ENCODE measurements at regions not wholly inside any gene's neighbourhood (a gene's known extent, or its start where the extent isn't known, plus 50 kb on each side); places are given as distances from the start of the nearest gene placed in this dataset.
"Not testable (repeated sequence)": the region's sequence is repeated elsewhere in the genome, so short reads cannot be mapped to it uniquely, and the experiment has no call there.

DNA sequence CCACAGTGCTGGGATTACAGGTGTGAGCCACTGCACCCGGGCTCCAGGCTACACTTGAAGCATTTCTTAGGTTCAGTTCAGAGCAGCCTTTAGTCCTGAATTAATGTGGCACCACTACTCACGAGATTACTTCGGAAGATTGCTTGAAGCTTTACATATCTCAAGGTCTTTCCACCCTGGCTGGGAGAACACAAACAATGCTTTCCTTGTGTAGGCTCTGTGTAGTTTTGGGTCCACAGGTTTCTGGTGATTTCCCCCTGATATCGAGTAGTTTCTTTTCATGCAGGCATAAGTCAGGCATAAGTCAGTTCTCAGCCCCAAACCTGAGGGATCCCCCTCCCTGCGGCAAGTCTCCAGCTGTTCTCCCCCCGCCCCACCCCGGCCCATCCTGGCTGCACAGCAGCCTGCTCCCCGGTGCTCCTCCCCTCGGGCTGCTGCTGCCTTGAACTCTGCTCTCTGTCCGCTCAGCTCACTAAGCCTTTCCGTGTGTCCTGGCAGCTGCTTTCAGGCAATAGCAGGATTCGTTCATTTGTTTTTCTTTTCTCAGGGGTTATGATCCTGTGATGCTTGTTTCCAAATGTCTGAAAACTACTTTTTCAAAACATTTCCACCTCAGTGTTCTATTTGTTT, 417.7 kb downstream of the TMEM121 start:
- Histone ChIP-seq H3K36me3 (ENCODE audit: insufficient read depth, low read length) (no peaks in the 10 kb centered on the region), H3K27me3 (ENCODE audit: insufficient read depth, low read length) (peaks cover 6% of the 10 kb centered on the region), H3K4me1 (ENCODE audit: insufficient read depth, low read length) (no peaks in the 10 kb centered on the region), H3K9me3 (ENCODE audit: low read length) (no peaks in the 10 kb centered on the region), H2AFZ (ENCODE audit: low read depth, low read length) (no peak overlapping the region), H3K4me3 (ENCODE audit: low read length) (no peak overlapping the region)

DNA sequence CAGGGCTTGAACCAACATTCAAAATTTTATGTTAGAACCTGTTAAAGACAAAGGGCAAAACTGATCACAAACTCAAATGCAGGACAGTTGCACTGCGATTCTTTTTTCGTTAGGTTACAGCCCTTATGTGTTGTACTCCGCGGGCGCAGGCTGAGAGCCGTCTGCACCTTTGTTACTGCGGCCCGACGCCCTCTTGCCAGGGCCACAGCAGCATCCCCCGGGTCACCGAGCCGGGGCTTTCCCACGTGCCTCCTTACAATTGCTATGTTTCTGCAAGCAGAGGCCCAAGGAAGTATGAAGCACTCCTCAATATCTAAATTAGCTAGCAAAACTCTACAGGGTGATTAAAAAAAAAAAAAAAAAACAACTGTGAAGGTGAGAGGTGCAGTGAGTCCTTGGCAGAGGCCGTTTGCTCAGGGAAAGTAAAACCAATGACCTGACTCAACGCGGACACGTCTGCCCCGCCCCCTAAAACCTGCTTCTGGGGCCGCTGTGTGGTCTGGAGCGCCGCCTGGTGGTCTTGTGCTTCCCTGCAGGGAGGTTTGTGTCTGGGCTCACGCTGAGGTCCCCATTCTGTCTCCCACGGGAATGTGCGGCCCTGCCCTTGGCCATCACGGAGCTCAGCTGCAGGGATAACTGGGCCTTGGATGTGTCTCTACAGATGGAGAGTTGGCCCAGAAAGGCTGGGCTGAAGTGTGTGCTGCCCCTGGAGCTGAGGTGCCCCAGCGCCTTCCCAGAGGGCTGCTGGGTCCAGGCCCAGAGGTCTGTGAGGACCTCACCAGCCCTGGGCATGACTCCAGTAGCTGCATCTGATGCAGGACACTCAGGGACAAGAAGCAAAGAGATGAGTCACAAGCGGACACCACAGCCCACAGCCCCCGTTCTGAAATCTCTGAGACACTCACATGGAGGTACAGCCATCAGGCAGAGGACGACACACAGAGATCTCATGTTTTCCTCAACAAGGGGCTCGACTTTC, 418.5 kb downstream of the TMEM121 start:
- Histone ChIP-seq H3K36me3 (ENCODE audit: insufficient read depth, low read length) (no peaks in the 10 kb centered on the region), H3K27me3 (ENCODE audit: insufficient read depth, low read length) (peaks cover 6% of the 10 kb centered on the region), H3K9me3 (ENCODE audit: low read length) (no peaks in the 10 kb centered on the region), H3K4me1 (ENCODE audit: insufficient read depth, low read length) (no peaks in the 10 kb centered on the region), H2AFZ (ENCODE audit: low read depth, low read length) (no peak overlapping the region), H3K4me3 (ENCODE audit: low read length) (no peak overlapping the region)

DNA sequence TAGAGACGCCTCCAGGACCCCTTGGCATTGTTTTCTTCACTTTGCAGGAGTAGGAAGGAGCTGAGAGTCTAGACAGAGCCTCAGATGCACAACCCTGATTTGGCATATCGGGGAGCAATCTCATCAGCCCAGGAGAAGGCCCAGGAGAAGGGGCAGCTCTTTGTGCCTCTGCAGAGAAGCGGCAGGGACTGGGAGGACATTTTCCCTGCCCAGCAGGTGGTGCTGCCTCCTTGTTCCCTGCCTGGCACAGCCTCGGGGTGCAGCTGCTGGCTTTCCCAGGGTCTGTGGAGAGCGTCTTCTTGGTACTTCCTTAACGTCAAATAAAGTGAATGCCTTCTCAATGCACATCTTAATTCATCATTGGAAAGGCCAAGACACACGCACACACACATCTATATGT, 419.5 kb downstream of the TMEM121 start:
- Histone ChIP-seq H3K4me3 (ENCODE audit: low read length) (no peak overlapping the region), H3K9me3 (ENCODE audit: low read length) (no peaks in the 10 kb centered on the region), H2AFZ (ENCODE audit: low read depth, low read length) (no peak overlapping the region), H3K36me3 (ENCODE audit: insufficient read depth, low read length) (no peaks in the 10 kb centered on the region), H3K4me1 (ENCODE audit: insufficient read depth, low read length) (no peaks in the 10 kb centered on the region), H3K27me3 (ENCODE audit: insufficient read depth, low read length) (peaks cover 6% of the 10 kb centered on the region)

DNA sequence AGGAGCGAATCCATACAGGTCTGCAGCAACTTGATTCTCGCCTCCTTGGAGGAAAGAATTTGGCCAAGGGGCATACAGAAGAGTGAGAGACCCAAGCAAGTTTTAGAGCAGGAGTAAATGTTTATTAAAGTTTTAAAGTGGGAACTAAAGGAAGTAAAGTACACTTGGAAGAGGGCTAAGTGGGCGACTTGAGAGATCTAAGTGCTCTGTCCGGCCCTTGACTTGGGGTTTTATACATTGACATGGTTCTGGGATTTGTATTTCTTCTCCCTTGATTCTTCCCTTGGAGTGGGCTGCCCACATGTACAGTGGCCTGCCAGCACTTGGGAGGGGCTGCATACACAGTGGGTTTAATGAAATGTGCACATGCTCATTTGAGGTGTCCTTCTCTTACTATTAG, 421.2 kb downstream of the TMEM121 start:
- Histone ChIP-seq H3K4me3 (ENCODE audit: low read length) (no peak overlapping the region), H2AFZ (ENCODE audit: low read depth, low read length) (no peak overlapping the region), H3K4me1 (ENCODE audit: insufficient read depth, low read length) (no peaks in the 10 kb centered on the region), H3K9me3 (ENCODE audit: low read length) (no peaks in the 10 kb centered on the region), H3K36me3 (ENCODE audit: insufficient read depth, low read length) (no peaks in the 10 kb centered on the region), H3K27me3 (ENCODE audit: insufficient read depth, low read length) (no peaks in the 10 kb centered on the region)

DNA sequence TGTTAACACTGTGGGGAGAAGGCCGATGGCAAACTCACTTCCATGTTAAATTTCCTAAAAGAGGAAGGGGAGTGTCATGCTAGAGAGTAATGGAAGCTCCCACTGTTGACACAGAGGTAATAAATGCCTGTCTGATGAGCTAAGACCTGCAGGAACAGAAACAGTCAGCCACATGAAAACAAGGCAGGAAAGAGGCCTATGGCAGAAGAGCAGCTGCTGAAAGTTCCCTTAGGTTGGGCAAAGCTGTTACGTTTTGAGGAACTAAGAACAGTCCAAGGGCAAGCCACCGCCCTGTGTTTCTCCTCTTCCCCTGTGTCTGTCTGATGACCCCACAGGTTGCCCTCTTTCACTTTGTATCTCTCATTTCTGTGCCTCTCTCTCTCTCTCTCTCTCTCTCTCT, 422.6 kb downstream of the TMEM121 start:
- not testable (repeated sequence) for H3K9me3 ChIP-seq (ENCODE audit: low read length); H3K36me3 ChIP-seq (ENCODE audit: insufficient read depth, low read length); H3K4me1 ChIP-seq (ENCODE audit: insufficient read depth, low read length); H3K4me3 ChIP-seq (ENCODE audit: low read length); H2AFZ ChIP-seq (ENCODE audit: low read depth, low read length); H3K27me3 ChIP-seq (ENCODE audit: insufficient read depth, low read length)

DNA sequence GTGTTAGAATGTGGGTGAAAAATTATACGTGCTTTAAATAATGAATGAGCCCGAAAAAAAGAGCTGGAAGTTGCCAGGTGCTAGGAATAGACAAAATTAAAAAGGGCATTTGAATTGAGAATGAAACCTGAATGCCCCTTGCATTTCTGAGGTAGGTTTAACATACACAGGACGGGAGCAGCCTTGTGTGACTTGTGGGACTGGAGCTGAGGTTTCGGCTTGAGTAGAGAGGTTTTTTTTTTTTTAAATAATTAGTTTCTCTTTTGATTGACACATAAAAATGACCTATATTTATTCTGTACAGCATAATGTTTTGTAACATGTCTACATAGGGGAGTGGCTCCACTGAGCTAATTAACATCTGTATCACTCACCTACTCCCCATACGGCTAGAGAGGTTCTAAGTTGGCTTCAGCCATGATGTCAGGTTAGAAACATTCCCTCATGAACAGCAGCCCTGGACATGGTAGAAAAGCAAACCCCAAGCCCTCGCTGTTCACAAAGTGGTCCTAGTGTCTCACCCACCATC, 424.0 kb downstream of the TMEM121 start:
- H3K9me3 ChIP-seq (ENCODE audit: low read length); H3K4me3 ChIP-seq (ENCODE audit: low read length); H3K4me1 ChIP-seq (ENCODE audit: insufficient read depth, low read length); H3K36me3 ChIP-seq (ENCODE audit: insufficient read depth, low read length); H2AFZ ChIP-seq (ENCODE audit: low read depth, low read length); H3K27me3 ChIP-seq (ENCODE audit: insufficient read depth, low read length): not testable (repeated sequence)

DNA sequence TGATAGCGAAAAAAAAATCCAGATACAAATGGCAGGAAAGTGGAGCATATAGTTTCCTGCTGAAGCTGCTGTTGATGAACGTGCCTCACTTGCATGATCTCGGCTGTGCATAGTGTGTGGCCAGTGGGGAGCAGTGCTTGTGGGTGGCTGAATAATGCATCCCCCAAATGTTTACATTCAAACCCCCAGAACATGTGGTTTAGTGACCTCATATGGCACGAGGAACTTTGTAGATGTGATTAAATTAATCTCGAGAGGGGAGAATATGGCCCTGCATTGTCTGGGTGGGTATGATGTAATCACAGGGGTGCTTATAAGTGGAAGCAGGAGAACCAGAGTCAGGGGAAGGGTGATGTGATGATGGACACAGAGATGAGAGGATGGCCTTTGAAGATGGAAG, 425.0 kb downstream of the TMEM121 start:
- no peak overlapping the region for H2AFZ ChIP-seq (ENCODE audit: low read depth, low read length)
- H3K4me3 ChIP-seq (ENCODE audit: low read length), result no peak overlapping the region
- no peaks in the 10 kb centered on the region for H3K4me1 ChIP-seq (ENCODE audit: insufficient read depth, low read length)
- no peaks in the 10 kb centered on the region for H3K27me3 ChIP-seq (ENCODE audit: insufficient read depth, low read length)
- H3K36me3 ChIP-seq (ENCODE audit: insufficient read depth, low read length), result no peaks in the 10 kb centered on the region
- H3K9me3 ChIP-seq (ENCODE audit: low read length), result no peaks in the 10 kb centered on the region

DNA sequence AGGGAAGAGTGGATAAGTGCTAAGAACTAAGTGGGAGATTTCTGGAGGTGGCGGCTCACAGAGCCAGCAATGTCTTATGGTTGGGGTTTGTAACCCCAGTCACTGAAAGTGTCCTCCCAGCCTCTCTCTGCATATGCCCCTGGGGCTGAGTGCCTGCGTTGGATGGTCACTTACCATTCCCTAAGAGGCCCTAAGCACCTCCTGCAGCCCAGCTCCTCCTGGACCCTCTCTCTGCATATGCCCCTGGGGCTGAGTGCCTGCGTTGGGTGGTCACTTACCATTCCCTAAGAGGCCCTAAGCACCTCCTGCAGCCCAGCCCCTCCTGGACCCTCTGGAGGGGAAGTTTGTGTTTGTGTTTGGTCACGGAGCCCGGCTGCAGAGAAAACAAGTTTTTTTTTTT, 425.8 kb downstream of the TMEM121 start:
- Histone ChIP-seq H3K36me3 (ENCODE audit: insufficient read depth, low read length) (no peaks in the 10 kb centered on the region), H2AFZ (ENCODE audit: low read depth, low read length) (no peak overlapping the region), H3K27me3 (ENCODE audit: insufficient read depth, low read length) (no peaks in the 10 kb centered on the region), H3K4me1 (ENCODE audit: insufficient read depth, low read length) (no peaks in the 10 kb centered on the region), H3K4me3 (ENCODE audit: low read length) (no peak overlapping the region), H3K9me3 (ENCODE audit: low read length) (no peaks in the 10 kb centered on the region)

DNA sequence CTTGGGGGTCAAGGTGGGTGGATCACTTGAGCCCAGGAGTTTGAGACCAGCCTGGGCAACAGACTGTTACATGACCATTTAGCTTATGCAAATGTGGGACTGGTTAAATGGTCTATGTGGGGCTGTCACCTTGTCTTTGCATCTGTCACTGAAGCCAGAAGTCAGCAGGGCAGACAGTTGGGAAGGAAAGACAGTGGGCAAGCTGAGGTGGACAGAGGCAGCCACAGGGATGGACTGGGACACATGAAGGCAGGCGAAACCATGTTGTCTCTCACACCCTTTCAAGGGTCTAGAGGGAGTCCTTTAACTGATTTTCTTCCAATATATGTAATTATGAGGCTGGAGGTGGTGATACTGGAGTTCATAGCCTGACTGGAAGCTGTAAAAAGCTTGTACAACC, 426.4 kb downstream of the TMEM121 start:
- Histone ChIP-seq H3K4me3 (ENCODE audit: low read length) (no peak overlapping the region), H3K9me3 (ENCODE audit: low read length) (no peaks in the 10 kb centered on the region), H3K4me1 (ENCODE audit: insufficient read depth, low read length) (no peaks in the 10 kb centered on the region), H2AFZ (ENCODE audit: low read depth, low read length) (no peak overlapping the region), H3K27me3 (ENCODE audit: insufficient read depth, low read length) (no peaks in the 10 kb centered on the region), H3K36me3 (ENCODE audit: insufficient read depth, low read length) (no peaks in the 10 kb centered on the region)

DNA sequence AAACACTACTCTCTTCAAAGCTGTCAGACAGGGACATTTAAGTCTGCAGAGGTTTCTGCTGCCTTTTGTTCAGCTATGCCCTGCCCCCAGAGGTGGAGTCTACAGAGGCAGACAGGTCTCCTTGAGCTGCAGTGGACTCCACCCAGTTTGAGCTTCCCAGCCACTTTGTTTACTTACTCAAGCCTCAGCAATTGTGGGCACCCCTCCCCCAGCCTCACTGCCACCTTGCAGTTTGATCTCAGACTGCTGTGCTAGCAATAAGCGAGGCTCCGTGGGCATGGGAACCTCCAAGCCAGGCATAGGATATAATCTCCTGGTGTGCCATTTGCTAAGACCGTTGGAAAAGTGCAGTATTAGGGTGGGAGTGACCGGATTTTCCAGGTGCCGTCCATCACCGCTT, 435.2 kb downstream of the TMEM121 start:
- not testable (repeated sequence) for H3K27me3 ChIP-seq (ENCODE audit: insufficient read depth, low read length); H2AFZ ChIP-seq (ENCODE audit: low read depth, low read length); H3K4me3 ChIP-seq (ENCODE audit: low read length); H3K9me3 ChIP-seq (ENCODE audit: low read length); H3K36me3 ChIP-seq (ENCODE audit: insufficient read depth, low read length); H3K4me1 ChIP-seq (ENCODE audit: insufficient read depth, low read length)

DNA sequence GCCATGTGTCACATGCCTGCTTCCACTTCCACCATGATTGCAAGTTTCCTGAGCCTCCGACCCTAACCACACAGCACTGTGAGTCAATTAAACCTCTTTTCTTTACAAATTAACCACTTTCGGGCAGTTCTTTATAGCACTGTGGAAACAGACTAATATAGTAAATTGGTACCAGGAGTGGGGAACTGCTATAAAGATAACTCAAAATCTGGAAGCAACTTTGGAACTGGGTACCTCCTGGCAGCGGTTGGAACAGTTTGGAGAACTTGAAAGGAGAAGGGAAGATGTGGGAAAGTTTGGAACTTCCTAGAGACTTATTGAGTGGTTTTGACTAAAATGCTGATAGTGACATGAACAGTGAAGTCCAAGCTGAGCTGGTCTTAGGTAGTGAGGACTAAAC, 436.1 kb downstream of the TMEM121 start:
- H3K9me3 ChIP-seq (ENCODE audit: low read length), result no peaks in the 10 kb centered on the region
- no peaks in the 10 kb centered on the region for H3K4me1 ChIP-seq (ENCODE audit: insufficient read depth, low read length)
- no peaks in the 10 kb centered on the region for H3K36me3 ChIP-seq (ENCODE audit: insufficient read depth, low read length)
- no peak overlapping the region for H2AFZ ChIP-seq (ENCODE audit: low read depth, low read length)
- no peaks in the 10 kb centered on the region for H3K27me3 ChIP-seq (ENCODE audit: insufficient read depth, low read length)
- H3K4me3 ChIP-seq (ENCODE audit: low read length), result no peak overlapping the region

DNA sequence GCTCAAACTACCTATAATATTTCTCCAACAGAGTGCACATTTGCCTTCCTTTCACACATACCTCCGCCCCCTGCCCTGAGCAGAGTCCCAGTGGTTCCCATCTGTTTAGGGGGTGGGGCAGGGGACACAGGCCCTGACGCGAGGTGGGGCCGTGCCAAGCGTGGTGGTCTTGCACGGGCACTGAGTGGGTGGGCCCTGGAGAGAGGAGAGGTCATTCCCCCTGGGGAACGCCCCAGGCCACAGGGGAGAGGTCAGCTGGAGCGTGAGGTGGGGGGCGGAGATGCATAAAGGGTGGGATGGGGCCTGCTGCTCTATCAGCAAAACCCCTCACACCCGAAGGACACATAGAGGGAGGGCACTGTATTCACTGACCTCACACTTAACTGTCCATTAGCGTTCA, 441.9 kb downstream of the TMEM121 start:
- H3K4me3 ChIP-seq (ENCODE audit: low read length), result no peak overlapping the region
- no peaks in the 10 kb centered on the region for H3K36me3 ChIP-seq (ENCODE audit: insufficient read depth, low read length)
- no peak overlapping the region for H2AFZ ChIP-seq (ENCODE audit: low read depth, low read length)
- no peaks in the 10 kb centered on the region for H3K4me1 ChIP-seq (ENCODE audit: insufficient read depth, low read length)
- H3K9me3 ChIP-seq (ENCODE audit: low read length), result no peaks in the 10 kb centered on the region
- no peaks in the 10 kb centered on the region for H3K27me3 ChIP-seq (ENCODE audit: insufficient read depth, low read length)

DNA sequence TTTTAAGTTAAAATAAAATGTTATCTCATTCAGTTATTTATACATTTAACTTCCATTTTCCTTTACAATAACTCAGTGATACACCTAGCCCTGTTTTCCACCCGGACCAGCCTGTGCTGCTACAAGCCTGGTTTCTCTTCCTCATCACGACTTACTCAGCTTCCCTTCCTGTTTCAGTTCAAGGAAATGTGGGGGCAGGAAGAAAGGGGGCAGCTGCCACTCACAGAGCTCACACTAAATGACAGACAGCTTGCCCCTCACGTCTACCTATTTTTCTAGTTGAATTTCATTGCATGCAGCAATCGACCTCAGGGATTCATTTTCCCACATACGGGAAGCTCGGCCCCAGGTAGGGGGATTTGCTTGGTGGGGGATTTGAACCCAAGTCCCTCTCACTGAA, 442.6 kb downstream of the TMEM121 start:
- not testable (repeated sequence) for H3K36me3 ChIP-seq (ENCODE audit: insufficient read depth, low read length); H2AFZ ChIP-seq (ENCODE audit: low read depth, low read length); H3K4me3 ChIP-seq (ENCODE audit: low read length); H3K27me3 ChIP-seq (ENCODE audit: insufficient read depth, low read length); H3K9me3 ChIP-seq (ENCODE audit: low read length); H3K4me1 ChIP-seq (ENCODE audit: insufficient read depth, low read length)

Data from neuron (in vitro differentiated cells).